ENCODE measurements at regions not wholly inside any gene's neighbourhood (a gene's known extent, or its start where the extent isn't known, plus 50 kb on each side); places are given as distances from the start of the nearest gene placed in this dataset.

DNA sequence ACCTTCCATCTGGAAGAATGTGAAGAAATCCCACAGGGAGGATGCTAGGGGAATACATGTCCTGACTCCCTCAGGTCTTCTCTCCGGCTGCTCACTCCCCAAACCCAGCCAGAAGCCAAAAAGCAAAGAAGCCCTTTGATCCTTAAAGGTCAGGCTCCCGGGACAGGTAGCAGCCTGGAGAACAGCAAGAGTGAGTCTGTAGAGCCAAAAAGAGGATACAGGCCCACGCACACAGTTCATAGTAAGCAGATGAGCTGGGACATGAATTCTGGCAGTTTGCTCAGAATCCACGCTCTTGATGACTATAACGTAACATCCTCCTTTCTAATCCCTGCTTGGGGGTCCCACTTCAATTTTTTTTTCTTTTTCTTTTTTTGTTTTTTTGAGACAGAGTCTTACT lies 72.0 kb upstream of the SLC44A1 start (continued):
- TF ChIP-seq ZBTB40 (IDR thresholded peaks at IDR 0.05), result no peak
- no peak for TF ChIP-seq ZBTB40 (CRISPR knock-in tag; IDR thresholded peaks at IDR 0.05)
- TF ChIP-seq, protein P1, sequence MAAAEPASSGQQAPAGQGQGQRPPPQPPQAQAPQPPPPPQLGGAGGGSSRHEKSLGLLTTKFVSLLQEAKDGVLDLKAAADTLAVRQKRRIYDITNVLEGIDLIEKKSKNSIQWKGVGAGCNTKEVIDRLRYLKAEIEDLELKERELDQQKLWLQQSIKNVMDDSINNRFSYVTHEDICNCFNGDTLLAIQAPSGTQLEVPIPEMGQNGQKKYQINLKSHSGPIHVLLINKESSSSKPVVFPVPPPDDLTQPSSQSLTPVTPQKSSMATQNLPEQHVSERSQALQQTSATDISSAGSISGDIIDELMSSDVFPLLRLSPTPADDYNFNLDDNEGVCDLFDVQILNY (CRISPR knock-in tag; IDR thresholded peaks at IDR 0.05), result no peak
- no peak for TF ChIP-seq SIN3B (IDR thresholded peaks at IDR 0.05; ENCODE audit: low read depth)
- TF ChIP-seq, protein P2, sequence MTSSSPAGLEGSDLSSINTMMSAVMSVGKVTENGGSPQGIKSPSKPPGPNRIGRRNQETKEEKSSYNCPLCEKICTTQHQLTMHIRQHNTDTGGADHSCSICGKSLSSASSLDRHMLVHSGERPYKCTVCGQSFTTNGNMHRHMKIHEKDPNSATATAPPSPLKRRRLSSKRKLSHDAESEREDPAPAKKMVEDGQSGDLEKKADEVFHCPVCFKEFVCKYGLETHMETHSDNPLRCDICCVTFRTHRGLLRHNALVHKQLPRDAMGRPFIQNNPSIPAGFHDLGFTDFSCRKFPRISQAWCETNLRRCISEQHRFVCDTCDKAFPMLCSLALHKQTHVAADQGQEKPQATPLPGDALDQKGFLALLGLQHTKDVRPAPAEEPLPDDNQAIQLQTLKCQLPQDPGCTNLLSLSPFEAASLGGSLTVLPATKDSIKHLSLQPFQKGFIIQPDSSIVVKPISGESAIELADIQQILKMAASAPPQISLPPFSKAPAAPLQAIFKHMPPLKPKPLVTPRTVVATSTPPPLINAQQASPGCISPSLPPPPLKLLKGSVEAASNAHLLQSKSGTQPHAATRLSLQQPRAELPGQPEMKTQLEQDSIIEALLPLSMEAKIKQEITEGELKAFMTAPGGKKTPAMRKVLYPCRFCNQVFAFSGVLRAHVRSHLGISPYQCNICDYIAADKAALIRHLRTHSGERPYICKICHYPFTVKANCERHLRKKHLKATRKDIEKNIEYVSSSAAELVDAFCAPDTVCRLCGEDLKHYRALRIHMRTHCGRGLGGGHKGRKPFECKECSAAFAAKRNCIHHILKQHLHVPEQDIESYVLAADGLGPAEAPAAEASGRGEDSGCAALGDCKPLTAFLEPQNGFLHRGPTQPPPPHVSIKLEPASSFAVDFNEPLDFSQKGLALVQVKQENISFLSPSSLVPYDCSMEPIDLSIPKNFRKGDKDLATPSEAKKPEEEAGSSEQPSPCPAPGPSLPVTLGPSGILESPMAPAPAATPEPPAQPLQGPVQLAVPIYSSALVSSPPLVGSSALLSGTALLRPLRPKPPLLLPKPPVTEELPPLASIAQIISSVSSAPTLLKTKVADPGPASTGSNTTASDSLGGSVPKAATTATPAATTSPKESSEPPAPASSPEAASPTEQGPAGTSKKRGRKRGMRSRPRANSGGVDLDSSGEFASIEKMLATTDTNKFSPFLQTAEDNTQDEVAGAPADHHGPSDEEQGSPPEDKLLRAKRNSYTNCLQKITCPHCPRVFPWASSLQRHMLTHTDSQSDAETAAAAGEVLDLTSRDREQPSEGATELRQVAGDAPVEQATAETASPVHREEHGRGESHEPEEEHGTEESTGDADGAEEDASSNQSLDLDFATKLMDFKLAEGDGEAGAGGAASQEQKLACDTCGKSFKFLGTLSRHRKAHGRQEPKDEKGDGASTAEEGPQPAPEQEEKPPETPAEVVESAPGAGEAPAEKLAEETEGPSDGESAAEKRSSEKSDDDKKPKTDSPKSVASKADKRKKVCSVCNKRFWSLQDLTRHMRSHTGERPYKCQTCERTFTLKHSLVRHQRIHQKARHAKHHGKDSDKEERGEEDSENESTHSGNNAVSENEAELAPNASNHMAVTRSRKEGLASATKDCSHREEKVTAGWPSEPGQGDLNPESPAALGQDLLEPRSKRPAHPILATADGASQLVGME (CRISPR knock-in tag; IDR thresholded peaks at IDR 0.05), result no peak
- TF ChIP-seq, protein P3, sequence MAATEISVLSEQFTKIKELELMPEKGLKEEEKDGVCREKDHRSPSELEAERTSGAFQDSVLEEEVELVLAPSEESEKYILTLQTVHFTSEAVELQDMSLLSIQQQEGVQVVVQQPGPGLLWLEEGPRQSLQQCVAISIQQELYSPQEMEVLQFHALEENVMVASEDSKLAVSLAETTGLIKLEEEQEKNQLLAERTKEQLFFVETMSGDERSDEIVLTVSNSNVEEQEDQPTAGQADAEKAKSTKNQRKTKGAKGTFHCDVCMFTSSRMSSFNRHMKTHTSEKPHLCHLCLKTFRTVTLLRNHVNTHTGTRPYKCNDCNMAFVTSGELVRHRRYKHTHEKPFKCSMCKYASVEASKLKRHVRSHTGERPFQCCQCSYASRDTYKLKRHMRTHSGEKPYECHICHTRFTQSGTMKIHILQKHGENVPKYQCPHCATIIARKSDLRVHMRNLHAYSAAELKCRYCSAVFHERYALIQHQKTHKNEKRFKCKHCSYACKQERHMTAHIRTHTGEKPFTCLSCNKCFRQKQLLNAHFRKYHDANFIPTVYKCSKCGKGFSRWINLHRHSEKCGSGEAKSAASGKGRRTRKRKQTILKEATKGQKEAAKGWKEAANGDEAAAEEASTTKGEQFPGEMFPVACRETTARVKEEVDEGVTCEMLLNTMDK (IDR thresholded peaks at IDR 0.05; ENCODE audit: borderline replicate concordance, insufficient read depth, low read depth, low read length, poor library complexity, severe bottlenecking), result no peak
- TF ChIP-seq THRAP3 (IDR thresholded peaks at IDR 0.05; ENCODE audit: borderline replicate concordance), result no peak
- TF ChIP-seq, protein P4, sequence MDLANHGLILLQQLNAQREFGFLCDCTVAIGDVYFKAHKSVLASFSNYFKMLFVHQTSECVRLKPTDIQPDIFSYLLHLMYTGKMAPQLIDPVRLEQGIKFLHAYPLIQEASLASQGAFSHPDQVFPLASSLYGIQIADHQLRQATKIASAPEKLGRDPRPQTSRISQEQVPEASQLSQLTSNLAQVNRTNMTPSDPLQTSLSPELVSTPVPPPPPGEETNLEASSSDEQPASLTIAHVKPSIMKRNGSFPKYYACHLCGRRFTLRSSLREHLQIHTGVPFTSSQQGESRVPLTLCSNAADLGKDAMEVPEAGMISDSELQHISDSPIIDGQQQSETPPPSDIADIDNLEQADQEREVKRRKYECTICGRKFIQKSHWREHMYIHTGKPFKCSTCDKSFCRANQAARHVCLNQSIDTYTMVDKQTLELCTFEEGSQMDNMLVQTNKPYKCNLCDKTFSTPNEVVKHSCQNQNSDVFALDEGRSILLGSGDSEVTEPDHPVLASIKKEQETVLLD (IDR thresholded peaks at IDR 0.05), result no peak

Data from K562 (cell line).